ENCODE measurements at regions not wholly inside any gene's neighbourhood (a gene's known extent, or its start where the extent isn't known, plus 50 kb on each side); places are given as distances from the start of the nearest gene placed in this dataset.

- in situ Hi-C loops (cut with HindIII; ENCODE audit: low sequenced_read_pairs) = no loop called here
- TF ChIP-seq CTCF (IDR thresholded peaks at IDR 0.05; ENCODE audit: low read depth, low read length) = no peak
- no peak for DNase-seq (ENCODE audit: low read depth, low spot score)
- no peak overlapping the region for H3K4me3 ChIP-seq (ENCODE audit: low read depth, low read length)
Observed at GRCh38 chr11:71305451-71306125, 53.2 kb upstream of the SHANK2 start.

GRCh38 chr11:71305041-71305440, 52.7 kb upstream of the SHANK2 start:
- in situ Hi-C loops (cut with HindIII; ENCODE audit: low sequenced_read_pairs) = no loop called here
- no peak for DNase-seq (ENCODE audit: low read depth, low spot score)
- H3K4me3 ChIP-seq (ENCODE audit: low read depth, low read length) = no peak overlapping the region
- no peak for TF ChIP-seq CTCF (IDR thresholded peaks at IDR 0.05; ENCODE audit: low read depth, low read length)

- no peak for TF ChIP-seq CTCF (IDR thresholded peaks at IDR 0.05; ENCODE audit: low read depth, low read length)
- in situ Hi-C loops (cut with HindIII; ENCODE audit: low sequenced_read_pairs) = no loop called here
- DNase-seq (ENCODE audit: low read depth, low spot score) = no peak
- no peak overlapping the region for H3K4me3 ChIP-seq (ENCODE audit: low read depth, low read length)
Observed at GRCh38 chr11:71304491-71304890, 52.1 kb upstream of the SHANK2 start.

- TF ChIP-seq CTCF (IDR thresholded peaks at IDR 0.05; ENCODE audit: low read depth, low read length) = no peak
- in situ Hi-C loops (cut with HindIII; ENCODE audit: low sequenced_read_pairs) = no loop called here
- DNase-seq (ENCODE audit: low read depth, low spot score) = no peak
- no peak overlapping the region for H3K4me3 ChIP-seq (ENCODE audit: low read depth, low read length)
Observed at GRCh38 chr11:71304045-71304444, 51.7 kb upstream of the SHANK2 start.

- no peak for DNase-seq (ENCODE audit: low read depth, low spot score)
- TF ChIP-seq CTCF (IDR thresholded peaks at IDR 0.05; ENCODE audit: low read depth, low read length) = peak; percentile 8
- in situ Hi-C loops (cut with HindIII; ENCODE audit: low sequenced_read_pairs) = no loop called here
- no peak overlapping the region for H3K4me3 ChIP-seq (ENCODE audit: low read depth, low read length)
Observed at GRCh38 chr11:71302911-71303310, 50.5 kb upstream of the SHANK2 start.

- no peak for TF ChIP-seq CTCF (IDR thresholded peaks at IDR 0.05; ENCODE audit: low read depth, low read length)
- no peak overlapping the region for H3K4me3 ChIP-seq (ENCODE audit: low read depth, low read length)
- in situ Hi-C loops (cut with HindIII; ENCODE audit: low sequenced_read_pairs) = no loop called here
- DNase-seq (ENCODE audit: low read depth, low spot score) = no peak
Observed at GRCh38 chr11:71302534-71302909, 50.1 kb upstream of the SHANK2 start.
